ENCODE measurements at regions not wholly inside any gene's neighbourhood (a gene's known extent, or its start where the extent isn't known, plus 50 kb on each side); places are given as distances from the start of the nearest gene placed in this dataset.
"Not testable (repeated sequence)": the region's sequence is repeated elsewhere in the genome, so short reads cannot be mapped to it uniquely, and the experiment has no call there.

DNA sequence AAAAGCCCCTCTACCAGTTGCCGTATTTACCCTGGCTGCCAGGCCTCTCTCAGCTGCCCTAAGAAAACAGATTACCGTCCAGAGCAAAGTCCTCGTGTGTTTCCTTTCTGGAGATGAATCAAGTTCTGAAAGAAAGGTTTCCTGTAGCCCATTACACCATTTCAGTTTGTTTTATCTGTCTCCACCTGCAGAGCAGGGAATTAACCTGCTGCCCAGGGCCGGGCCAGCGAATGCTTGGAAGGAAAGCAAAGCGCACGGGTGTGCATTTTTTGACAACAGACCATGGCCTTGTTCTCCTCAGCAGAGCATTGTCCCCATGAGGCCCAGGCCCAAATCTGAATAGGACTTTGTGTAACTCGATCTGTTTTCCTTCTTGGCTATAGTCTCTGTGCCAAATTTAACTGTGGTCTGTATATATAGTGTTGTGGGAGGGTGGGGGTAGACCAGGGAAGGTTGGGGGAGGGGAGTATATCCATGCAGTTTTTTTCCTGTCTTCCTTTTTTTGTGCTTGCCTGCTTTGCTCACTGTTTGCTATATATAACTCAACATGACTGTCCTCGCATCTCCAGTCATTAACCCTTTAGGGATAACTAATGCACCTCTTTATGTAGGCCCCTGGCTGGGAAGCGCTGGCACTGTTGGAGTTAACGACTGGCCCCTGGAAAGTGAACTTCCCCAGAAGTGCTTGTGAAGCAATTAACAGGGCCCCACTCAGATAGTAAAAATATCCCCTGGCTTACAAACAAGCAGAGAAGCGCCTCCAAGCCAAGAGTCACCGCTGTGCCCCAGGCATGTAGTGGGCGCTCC lies 174.3 kb upstream of the PLGLB2 start:
- H3K27me3 ChIP-seq (ENCODE audit: control insufficient read depth in 5 of 5, insufficient read depth in 4 of 5, low read length in 5 of 5); H3K27ac ChIP-seq (ENCODE audit: low read depth, low read length); H3K36me3 ChIP-seq (ENCODE audit: control insufficient read depth in 5 of 5, insufficient read depth in 5 of 5, low read length in 5 of 5); H3K9me3 ChIP-seq (ENCODE audit: control insufficient read depth in 5 of 5, low read length in 5 of 5); H3K4me3 ChIP-seq (ENCODE audit: low read depth in 1 of 5, low read length in 5 of 5); H3K4me1 ChIP-seq (ENCODE audit: control insufficient read depth in 5 of 5, insufficient read depth in 5 of 5, low read length in 5 of 5); H3K9ac ChIP-seq (ENCODE audit: low read length in 5 of 5): not testable (repeated sequence)

DNA sequence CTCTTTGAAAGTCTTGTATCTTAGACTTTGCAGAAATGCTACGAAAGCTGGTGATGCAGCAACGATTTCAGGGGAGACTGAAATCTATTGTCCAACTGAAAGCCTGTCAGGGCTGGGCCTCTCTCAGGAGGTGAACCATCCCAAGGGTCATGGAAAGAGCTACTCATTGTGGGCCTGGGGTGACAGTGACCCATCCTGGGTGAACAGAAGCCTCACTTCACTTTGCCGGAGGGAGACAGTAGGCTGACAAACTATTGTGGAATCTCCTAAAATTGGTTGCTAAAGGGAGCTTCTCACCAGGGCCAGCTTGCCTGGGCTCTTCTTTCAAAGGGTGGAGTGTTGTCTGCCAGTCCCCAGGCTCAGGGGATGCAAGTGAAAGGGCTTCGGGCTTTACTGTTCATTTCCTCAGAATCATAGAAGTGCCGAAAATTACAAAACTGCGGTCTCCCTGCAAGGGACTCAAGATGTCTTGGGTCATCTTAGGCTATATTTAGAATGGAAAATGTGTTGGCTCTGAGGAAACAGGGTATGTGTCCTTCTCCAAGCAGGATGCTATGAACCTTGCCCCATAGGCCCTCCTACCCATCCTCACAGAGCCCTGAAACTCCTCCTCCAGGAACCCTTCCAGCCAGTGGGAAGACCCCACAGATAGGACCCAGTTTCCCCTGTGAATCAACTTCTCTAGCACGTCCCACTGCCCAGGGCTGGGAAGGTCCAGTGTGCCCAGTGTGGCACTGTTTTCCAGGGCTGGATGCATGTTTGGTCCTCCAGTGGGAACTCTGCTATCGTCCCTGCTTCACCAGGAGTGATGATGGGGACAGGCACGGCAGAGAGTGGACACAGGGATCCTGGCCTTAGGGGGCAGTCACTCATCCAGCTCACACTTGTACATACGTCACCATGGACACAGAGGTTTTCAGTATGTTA lies 173.4 kb upstream of the PLGLB2 start:
- not testable (repeated sequence) for H3K9me3 ChIP-seq (ENCODE audit: control insufficient read depth in 5 of 5, low read length in 5 of 5); H3K36me3 ChIP-seq (ENCODE audit: control insufficient read depth in 5 of 5, insufficient read depth in 5 of 5, low read length in 5 of 5); H3K27ac ChIP-seq (ENCODE audit: low read depth, low read length); H3K4me3 ChIP-seq (ENCODE audit: low read depth in 1 of 5, low read length in 5 of 5); H3K4me1 ChIP-seq (ENCODE audit: control insufficient read depth in 5 of 5, insufficient read depth in 5 of 5, low read length in 5 of 5); H3K27me3 ChIP-seq (ENCODE audit: control insufficient read depth in 5 of 5, insufficient read depth in 4 of 5, low read length in 5 of 5); H3K9ac ChIP-seq (ENCODE audit: low read length in 5 of 5)

DNA sequence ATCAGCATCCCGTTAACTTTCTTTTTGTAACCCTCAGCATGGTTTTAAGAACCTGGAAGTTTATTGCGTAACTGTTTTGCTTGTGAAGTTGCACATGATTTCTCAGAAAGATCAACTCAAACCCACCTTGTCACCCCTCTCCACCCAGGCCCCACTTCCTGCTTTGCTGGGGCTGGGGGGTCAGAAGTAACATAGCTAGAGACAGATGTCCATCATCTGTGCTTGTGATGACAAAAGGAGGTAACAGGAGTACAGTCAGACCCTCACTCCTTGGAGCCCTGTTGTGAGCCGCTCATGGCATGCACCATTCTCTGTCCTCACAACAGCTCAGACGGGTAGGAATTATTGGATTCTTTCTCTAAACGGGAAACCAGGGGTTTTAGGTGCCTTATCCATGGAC lies 172.7 kb upstream of the PLGLB2 start:
- not testable (repeated sequence) for H3K27me3 ChIP-seq (ENCODE audit: control insufficient read depth in 5 of 5, insufficient read depth in 4 of 5, low read length in 5 of 5); H3K27ac ChIP-seq (ENCODE audit: low read depth, low read length); H3K9ac ChIP-seq (ENCODE audit: low read length in 5 of 5); H3K4me3 ChIP-seq (ENCODE audit: low read depth in 1 of 5, low read length in 5 of 5); H3K4me1 ChIP-seq (ENCODE audit: control insufficient read depth in 5 of 5, insufficient read depth in 5 of 5, low read length in 5 of 5); H3K9me3 ChIP-seq (ENCODE audit: control insufficient read depth in 5 of 5, low read length in 5 of 5); H3K36me3 ChIP-seq (ENCODE audit: control insufficient read depth in 5 of 5, insufficient read depth in 5 of 5, low read length in 5 of 5)

DNA sequence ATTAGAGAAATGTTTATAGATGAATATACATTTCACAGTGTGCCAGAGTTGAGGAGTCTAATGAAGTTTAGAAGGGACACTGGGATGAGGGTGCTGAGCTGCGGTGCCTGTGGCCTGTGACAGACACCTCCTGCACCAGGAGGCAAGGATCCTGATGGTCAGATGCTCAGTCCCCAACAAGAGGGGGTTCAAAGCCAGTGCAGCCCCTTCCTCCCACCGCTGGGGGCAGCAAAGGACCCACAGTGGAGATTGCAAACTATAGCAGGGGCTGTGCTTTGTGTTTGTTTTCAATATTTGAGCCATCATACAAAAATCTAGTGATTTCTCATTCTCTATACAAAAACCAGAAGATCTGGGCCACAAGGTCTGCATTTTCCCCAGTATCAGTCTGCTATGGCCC lies 170.5 kb upstream of the PLGLB2 start:
- not testable (repeated sequence) for H3K27me3 ChIP-seq (ENCODE audit: control insufficient read depth in 5 of 5, insufficient read depth in 4 of 5, low read length in 5 of 5); H3K9ac ChIP-seq (ENCODE audit: low read length in 5 of 5); H3K36me3 ChIP-seq (ENCODE audit: control insufficient read depth in 5 of 5, insufficient read depth in 5 of 5, low read length in 5 of 5); H3K4me1 ChIP-seq (ENCODE audit: control insufficient read depth in 5 of 5, insufficient read depth in 5 of 5, low read length in 5 of 5); H3K4me3 ChIP-seq (ENCODE audit: low read depth in 1 of 5, low read length in 5 of 5); H3K9me3 ChIP-seq (ENCODE audit: control insufficient read depth in 5 of 5, low read length in 5 of 5); H3K27ac ChIP-seq (ENCODE audit: low read depth, low read length)

DNA sequence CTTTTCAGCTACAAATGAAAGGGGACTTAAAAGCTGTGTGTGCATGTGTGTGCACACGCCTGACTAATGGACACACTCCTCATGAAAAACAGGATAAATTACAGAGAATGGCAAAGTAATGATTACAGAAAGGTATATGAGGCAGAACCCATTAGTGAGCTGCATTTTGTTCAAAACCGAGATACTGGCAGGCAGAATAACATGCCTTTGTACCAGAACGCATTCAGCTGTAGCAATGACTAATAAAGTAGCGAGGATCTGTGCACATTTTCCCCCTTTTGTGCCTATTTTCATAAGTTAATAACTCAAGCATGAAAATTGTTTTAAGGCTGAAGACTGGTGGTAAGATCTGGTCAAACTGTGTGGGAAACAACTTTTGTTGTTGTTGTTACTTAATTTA lies 165.7 kb upstream of the PLGLB2 start:
- H3K9ac ChIP-seq (ENCODE audit: low read length in 5 of 5); H3K27ac ChIP-seq (ENCODE audit: low read depth, low read length); H3K36me3 ChIP-seq (ENCODE audit: control insufficient read depth in 5 of 5, insufficient read depth in 5 of 5, low read length in 5 of 5); H3K9me3 ChIP-seq (ENCODE audit: control insufficient read depth in 5 of 5, low read length in 5 of 5); H3K4me1 ChIP-seq (ENCODE audit: control insufficient read depth in 5 of 5, insufficient read depth in 5 of 5, low read length in 5 of 5); H3K27me3 ChIP-seq (ENCODE audit: control insufficient read depth in 5 of 5, insufficient read depth in 4 of 5, low read length in 5 of 5); H3K4me3 ChIP-seq (ENCODE audit: low read depth in 1 of 5, low read length in 5 of 5): not testable (repeated sequence)

DNA sequence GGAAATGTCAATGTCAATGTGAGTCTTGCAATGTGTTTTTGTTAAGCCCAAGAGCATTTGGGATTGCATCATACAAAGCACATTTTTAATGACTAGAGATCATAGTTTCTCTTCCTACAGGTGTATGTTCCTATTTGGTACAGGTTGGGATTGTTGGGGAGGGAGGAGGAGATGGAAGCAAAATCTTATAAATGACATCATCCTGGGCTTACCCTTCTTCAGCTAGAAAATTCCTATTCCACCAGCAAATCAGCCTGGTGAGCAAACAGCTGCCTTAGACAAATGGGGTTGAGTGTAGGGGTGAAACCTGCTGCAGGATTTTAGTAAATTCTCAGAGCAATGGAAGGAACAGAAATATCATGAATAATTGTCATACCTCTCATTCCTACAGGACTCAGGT lies 165.3 kb upstream of the PLGLB2 start:
- H3K27me3 ChIP-seq (ENCODE audit: control insufficient read depth in 5 of 5, insufficient read depth in 4 of 5, low read length in 5 of 5); H3K27ac ChIP-seq (ENCODE audit: low read depth, low read length): not testable (repeated sequence)

DNA sequence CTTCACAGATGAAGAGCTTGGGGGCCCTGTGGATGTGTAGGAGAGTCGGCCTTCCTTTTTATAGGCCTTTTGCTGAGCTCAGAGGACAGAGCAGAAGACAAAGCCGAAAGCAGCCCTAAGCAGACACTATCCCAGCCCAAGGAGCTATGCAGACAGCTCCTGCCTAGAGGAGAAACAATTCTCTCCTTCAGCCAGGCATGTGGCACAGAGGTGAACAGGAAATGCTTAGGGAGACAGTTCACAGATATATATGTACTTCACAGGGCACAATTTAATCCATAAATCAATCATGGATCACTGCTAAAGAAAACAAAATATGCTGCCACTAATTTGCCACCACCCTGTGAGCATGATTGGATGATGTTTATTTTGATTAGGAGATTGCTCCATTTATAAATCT lies 164.5 kb upstream of the PLGLB2 start:
- H3K9ac ChIP-seq (ENCODE audit: low read length in 5 of 5); H3K4me3 ChIP-seq (ENCODE audit: low read depth in 1 of 5, low read length in 5 of 5); H3K36me3 ChIP-seq (ENCODE audit: control insufficient read depth in 5 of 5, insufficient read depth in 5 of 5, low read length in 5 of 5); H3K27ac ChIP-seq (ENCODE audit: low read depth, low read length); H3K9me3 ChIP-seq (ENCODE audit: control insufficient read depth in 5 of 5, low read length in 5 of 5); H3K27me3 ChIP-seq (ENCODE audit: control insufficient read depth in 5 of 5, insufficient read depth in 4 of 5, low read length in 5 of 5); H3K4me1 ChIP-seq (ENCODE audit: control insufficient read depth in 5 of 5, insufficient read depth in 5 of 5, low read length in 5 of 5): not testable (repeated sequence)

More for the DNA sequence above, 165.3 kb upstream of the PLGLB2 start:
- H3K9ac ChIP-seq (ENCODE audit: low read length in 5 of 5); H3K9me3 ChIP-seq (ENCODE audit: control insufficient read depth in 5 of 5, low read length in 5 of 5); H3K4me3 ChIP-seq (ENCODE audit: low read depth in 1 of 5, low read length in 5 of 5); H3K36me3 ChIP-seq (ENCODE audit: control insufficient read depth in 5 of 5, insufficient read depth in 5 of 5, low read length in 5 of 5); H3K4me1 ChIP-seq (ENCODE audit: control insufficient read depth in 5 of 5, insufficient read depth in 5 of 5, low read length in 5 of 5): not testable (repeated sequence)

DNA sequence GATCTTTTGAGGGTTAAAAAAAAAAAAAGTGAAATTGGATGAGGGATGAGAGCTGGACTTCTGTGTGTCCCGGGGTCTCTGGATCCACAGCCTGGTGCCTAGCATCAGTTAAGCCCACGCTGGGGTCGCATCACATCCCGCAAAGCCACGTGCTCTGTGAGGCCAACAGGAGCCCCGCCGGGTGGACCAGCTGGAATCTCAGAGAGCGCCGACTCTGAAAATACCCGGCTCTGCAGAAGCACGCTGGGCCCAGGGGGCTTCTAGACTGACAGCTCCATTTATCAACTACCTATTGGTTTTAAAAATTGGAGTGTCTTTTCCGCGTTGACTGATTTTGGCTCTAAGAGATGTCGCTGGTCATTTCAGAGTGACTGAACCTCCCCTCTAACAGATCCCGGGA lies 164.1 kb upstream of the PLGLB2 start:
- not testable (repeated sequence) for H3K27me3 ChIP-seq (ENCODE audit: control insufficient read depth in 5 of 5, insufficient read depth in 4 of 5, low read length in 5 of 5); H3K9ac ChIP-seq (ENCODE audit: low read length in 5 of 5); H3K36me3 ChIP-seq (ENCODE audit: control insufficient read depth in 5 of 5, insufficient read depth in 5 of 5, low read length in 5 of 5); H3K9me3 ChIP-seq (ENCODE audit: control insufficient read depth in 5 of 5, low read length in 5 of 5); H3K4me1 ChIP-seq (ENCODE audit: control insufficient read depth in 5 of 5, insufficient read depth in 5 of 5, low read length in 5 of 5); H3K27ac ChIP-seq (ENCODE audit: low read depth, low read length)
- peak overlapping the region in 2 of 5 donors; percentile 17 to 30 for H3K4me3 ChIP-seq (ENCODE audit: low read depth in 1 of 5, low read length in 5 of 5)

DNA sequence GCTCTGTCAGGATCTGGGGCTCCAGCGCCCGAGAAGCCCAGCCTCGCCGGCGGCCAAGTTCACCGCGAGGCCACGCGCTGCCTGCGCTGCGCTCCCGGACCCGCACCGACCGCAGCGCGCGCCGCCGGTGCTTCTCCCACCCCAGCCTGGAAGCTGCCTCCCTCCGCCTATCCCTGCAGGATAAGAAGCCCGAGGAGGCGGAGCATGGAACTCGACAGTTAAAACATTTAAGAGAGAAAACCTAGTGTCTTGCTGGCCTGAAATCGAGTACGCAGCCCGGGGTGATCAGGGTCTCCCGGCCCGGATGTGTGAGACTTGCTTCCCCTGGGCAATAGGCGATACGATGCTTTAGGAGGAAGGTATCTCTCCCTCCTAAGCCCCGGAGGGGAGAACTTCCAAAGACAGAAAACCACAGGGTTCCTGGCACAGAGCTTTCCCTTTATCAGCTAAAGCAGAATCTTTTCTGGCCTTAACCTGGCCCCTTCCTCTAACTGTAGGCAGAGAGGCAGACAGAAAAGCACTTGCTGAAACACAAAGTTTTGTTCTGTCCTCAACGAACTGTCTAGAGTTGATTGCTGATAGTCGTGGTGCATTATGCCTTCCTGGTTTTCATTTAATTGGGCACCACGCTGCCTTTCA lies 163.5 kb upstream of the PLGLB2 start:
- H3K36me3 ChIP-seq (ENCODE audit: control insufficient read depth in 5 of 5, insufficient read depth in 5 of 5, low read length in 5 of 5); H3K9ac ChIP-seq (ENCODE audit: low read length in 5 of 5); H3K4me1 ChIP-seq (ENCODE audit: control insufficient read depth in 5 of 5, insufficient read depth in 5 of 5, low read length in 5 of 5); H3K27ac ChIP-seq (ENCODE audit: low read depth, low read length); H3K27me3 ChIP-seq (ENCODE audit: control insufficient read depth in 5 of 5, insufficient read depth in 4 of 5, low read length in 5 of 5); H3K9me3 ChIP-seq (ENCODE audit: control insufficient read depth in 5 of 5, low read length in 5 of 5): not testable (repeated sequence)
- peak overlapping the region; percentile 6 to 50 (median 30) for H3K4me3 ChIP-seq (ENCODE audit: low read depth in 1 of 5, low read length in 5 of 5)

DNA sequence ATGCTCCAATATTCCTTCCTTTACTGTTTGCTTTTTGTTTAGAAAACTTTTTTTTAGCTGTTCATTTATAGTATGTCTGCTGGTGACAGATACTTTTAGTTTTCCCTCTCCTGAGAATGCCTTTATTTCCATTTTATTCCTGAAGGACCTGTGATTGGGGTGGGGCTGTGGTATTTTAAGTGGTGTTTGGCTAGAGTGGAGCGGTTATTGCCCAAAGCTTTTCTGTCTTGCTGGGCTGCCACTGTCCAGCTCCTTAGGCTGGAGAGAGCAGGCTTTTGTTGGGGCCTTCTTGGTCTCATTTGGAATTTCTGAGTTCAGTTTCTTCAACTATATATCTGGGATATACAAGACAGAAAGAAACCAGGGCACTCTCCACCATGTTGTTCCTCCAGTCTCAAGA lies 160.0 kb upstream of the PLGLB2 start:
- not testable (repeated sequence) for H3K9me3 ChIP-seq (ENCODE audit: control insufficient read depth in 5 of 5, low read length in 5 of 5); H3K9ac ChIP-seq (ENCODE audit: low read length in 5 of 5); H3K36me3 ChIP-seq (ENCODE audit: control insufficient read depth in 5 of 5, insufficient read depth in 5 of 5, low read length in 5 of 5); H3K27ac ChIP-seq (ENCODE audit: low read depth, low read length); H3K4me1 ChIP-seq (ENCODE audit: control insufficient read depth in 5 of 5, insufficient read depth in 5 of 5, low read length in 5 of 5); H3K27me3 ChIP-seq (ENCODE audit: control insufficient read depth in 5 of 5, insufficient read depth in 4 of 5, low read length in 5 of 5); H3K4me3 ChIP-seq (ENCODE audit: low read depth in 1 of 5, low read length in 5 of 5)

Data from subcutaneous abdominal adipose tissue (tissue), 5 donors.